HCEC 1CT (cell line): ENCODE measurements at regions not wholly inside any gene's neighbourhood (a gene's known extent, or its start where the extent isn't known, plus 50 kb on each side); places are given as distances from the start of the nearest gene placed in this dataset.
"Not testable (repeated sequence)": the region's sequence is repeated elsewhere in the genome, so short reads cannot be mapped to it uniquely, and the experiment has no call there.

Experiments
- DNase-seq: peaks from one replicate; pipeline ENCODE4 v3.0.0-alpha.2; 2017

DNA sequence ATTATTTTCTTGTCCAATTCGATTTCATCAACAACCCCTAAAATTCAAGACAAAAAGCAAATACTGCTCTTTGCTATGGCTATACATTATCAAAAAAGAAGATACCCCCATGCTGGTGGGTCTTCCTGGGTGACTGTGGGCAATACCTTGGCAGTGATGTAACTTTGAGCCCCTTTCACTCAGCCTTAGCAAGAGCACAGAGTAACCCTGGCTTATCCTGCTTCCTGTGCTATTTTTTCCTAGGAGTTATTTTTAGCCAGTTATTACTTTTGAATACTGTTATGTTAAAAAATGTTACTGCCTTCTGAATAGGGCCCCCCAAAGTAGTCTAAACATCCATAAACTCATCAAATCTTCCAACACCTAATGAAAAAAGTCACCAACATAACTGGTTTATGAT lies 145.6 kb upstream of the TSLP start:
- DNase-seq = no peak

DNA sequence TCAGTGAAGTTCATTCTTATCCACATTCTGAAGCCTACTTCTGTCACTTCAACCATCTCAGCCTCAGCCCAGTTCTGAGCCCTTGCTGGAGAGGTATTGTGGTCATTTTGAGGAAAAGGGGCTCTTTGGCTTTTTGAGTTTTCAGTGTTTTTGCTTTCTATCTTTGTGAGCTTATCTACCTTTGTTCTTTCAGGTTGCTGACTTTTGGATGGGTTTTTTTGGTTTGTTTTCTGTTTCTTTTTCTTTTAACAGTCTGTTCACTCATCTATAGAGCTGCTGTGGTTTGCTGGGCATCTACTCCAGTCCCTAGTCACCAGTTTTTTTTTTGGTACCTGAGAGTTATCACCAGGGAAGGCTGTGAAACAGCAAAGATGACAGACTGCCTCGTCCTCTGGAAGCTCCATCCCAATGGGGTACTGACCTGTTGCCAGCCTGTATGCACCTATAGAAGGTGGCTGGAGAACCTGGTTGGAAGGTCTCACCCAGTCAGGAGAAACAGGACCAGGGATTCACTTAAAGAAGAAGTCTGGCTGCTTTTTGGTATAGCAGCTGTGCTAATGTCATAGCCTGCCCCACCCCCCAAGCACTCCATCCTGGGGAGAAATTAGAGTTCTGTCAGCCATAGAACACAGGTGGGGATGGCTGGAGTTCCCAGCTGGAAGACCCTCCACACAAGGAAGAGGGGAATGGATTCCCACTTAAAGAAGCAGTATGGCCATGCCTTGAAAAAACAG lies 138.6 kb upstream of the TSLP start:
- DNase-seq = no peak

DNA sequence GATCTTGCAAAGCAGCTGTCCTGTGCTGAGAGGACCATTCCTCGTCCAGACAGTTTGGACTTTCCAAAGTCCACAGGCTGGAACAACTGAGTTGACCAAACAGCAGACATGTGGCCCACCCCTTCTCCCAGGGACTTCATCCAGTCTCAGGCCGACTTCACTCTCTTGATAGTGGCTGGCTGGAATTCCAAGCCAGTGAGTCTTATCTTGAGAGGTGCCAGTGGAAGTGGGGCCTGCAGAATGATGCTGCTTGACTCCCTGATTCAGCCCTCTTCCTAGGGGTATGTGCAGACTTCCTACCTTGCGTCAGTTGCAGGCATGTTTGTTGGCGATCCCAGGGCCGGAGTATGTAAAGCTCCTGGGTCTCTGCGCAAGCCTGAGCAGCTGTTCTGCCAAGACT lies 131.4 kb upstream of the TSLP start:
- no peak for DNase-seq

DNA sequence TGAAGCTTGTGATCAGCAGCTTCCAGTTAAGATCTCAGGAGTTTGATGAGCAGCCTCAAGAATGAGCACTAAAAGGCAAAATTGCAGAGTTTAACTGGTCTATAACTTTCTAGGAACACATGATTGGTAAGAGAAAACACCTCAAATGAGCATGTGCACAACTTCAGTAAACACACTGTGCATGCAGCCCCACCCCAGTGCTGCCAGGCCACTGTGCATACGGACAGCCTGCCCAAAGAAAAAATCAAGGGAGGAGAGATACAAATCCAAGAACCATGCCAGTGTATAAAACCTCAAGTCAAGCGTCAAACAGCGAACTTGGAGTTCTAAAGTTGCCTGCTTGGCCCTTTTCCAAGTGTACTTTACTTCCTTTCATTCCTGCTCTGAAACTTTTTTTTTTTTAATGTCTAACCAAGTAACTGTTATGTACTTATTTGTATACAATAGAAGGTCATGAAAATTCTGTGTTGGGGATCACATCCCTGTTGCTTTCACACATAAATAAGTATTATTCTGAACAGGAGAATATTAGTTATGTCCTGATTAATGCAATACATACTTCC lies 125.6 kb upstream of the TSLP start:
- no peak for DNase-seq

DNA sequence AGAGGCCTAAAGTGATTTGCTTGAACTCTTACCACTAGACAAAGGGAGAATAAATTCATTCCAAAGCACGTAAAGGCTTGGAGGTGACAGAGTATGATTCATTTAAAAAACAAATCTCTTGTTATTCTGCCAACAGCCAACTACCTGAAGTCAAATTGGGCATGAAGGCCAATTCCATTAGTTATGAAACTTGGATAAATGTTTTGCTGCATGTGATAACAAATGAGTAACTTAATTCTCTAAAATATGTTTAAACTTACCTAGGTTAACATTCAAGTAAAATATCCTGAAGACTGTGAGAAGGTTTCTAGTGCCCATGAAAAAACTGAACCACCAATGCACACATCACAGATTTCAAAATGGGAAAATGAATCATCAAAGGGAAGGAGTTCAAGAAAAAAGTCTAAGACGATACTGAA lies 120.1 kb upstream of the TSLP start:
- DNase-seq = no peak

DNA sequence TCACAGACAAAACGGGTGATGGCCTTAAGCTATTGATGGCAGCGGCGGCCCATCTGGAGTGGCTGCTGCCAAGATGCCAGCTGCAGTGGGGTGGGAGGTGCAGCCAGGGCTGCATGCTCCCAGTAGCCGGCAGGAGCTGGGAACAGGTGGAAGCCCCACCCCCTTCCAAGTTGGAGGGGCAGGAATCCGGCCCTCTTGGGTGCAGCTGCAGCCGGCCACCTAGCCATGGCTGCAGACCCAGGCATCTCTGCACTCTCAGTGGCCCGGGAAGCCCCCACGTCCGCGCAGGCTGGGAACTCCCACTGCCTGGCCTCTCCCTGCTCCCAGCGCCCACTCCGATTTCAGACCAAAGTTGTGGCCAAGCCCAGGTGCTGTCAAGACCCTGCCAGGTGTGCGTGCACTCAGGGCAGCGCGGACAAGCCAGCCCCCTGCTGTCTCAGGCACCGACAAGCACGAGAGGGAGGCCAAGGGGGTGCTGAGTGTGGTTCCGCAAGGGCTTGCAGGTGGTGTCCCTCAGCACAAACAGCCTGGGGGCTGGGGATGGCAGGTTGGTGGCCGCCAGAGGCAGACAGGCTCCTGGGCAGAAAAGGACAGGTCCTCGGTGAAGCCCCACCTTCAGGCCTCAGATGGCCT lies 115.1 kb upstream of the TSLP start:
- DNase-seq = no peak

DNA sequence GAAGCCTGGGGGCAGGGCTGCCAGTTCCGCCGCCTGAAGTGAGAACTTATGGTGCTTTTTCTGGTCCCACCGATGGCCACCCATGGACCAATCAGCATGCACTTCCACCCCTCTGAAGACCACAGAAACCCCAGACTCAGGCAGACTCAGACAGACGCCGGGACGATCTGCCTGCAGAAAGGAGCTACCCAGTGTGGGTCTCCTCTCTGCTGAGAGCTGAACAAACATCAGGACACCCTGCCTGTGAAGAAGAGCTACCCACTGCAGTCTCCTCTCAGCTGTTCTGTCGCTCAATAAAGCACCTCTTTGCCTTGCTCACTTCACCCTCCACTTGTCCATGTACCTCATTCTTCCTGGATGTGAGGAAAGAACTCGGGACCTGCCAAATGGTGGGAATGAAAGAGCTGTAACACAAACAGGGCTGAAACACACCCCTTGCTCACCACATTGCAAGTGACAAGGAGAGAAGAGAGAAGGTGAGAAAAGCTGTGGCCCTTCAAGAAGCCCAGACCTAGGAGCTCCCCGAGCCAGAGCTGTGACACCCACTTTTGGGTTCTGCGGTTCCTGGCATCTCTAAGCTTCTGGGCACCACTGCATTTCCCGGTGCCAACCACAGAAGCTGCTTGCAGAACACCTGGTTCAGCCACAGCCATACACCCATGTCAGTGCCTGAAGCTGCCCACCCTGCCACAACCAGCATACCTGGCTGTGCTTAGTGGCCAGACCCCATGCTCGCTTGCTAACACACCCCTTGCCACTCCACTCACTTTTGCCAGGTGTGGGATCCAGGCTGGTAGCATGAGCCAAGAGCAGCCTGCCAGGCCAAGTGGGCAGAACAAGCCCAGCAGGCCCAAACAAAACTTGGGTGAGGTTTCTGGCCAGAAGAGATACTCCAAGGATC lies 114.3 kb upstream of the TSLP start:
- DNase-seq = no peak

DNA sequence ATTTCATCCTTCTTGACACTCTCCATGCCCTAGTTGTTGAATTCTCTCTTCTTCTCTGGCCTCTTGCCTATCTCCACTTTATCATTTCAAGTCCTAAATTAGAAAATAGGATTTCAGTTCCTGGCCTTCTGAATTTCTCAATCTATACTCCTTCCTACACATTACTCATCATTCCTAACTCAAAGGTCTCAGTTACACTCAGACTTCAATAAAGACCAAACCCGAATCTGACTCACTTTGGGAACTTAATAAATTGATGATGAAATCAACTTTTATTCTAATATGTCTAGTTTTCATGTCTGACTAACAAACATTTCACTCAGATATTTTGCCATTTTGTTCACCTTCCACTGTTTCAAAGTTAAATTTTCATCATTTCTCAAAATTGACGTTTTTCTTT lies 113.6 kb upstream of the TSLP start:
- DNase-seq = peak; percentile 87

DNA sequence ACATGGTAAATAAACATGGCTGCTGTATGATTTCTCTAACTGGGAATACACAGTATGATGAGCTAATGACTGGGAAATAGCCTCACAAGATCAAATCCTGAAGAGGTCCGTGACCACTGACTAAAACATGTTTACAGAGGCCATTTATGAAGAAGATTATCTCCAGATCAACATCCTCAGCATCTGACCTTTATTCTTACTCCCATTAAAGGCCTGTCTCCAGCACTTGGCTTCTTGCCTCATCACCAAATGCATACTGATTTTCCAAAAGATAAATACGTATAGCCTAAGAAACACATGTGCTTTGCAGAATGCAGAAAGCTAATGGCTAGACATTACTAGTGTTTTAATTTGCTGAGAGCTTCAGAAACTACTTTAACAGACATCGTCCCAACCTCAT lies 108.0 kb upstream of the TSLP start:
- no peak for DNase-seq

DNA sequence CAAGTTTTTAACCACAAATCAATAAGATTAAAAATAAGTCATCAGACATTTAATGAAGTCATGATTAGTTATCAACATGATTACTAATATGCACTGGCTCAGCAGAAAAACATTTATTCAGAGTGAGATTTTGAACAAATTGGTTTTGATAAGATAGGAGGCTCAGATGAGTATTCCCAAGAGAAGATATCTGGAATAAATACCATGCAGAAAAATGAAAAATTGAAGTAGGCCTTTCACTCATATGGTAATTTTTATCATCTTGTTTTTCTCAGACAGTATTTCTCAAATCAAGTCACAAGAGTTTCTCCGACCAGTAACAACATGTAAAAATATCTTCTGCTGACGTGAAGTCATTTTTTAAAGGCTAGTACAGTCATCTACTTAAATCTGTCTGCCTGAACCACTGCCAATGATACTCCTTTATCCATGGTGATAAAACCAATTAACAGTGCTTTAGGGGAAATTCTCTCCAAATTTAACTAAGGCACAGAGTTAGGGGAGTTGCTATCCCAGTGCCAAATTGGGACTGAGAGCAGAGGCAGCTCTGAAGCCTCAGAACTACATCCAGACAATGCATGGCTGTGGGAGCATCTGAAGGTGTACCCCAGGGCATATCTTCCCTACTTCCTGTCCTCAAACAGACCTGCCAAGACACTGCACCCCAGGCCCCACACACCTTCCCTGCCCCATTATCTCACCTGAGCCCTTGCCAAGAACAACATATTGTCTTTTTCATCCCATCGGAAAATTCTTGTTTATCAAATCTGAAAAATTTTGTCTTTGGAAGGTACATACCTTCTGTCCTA lies 105.5 kb upstream of the TSLP start:
- DNase-seq = no peak

DNA sequence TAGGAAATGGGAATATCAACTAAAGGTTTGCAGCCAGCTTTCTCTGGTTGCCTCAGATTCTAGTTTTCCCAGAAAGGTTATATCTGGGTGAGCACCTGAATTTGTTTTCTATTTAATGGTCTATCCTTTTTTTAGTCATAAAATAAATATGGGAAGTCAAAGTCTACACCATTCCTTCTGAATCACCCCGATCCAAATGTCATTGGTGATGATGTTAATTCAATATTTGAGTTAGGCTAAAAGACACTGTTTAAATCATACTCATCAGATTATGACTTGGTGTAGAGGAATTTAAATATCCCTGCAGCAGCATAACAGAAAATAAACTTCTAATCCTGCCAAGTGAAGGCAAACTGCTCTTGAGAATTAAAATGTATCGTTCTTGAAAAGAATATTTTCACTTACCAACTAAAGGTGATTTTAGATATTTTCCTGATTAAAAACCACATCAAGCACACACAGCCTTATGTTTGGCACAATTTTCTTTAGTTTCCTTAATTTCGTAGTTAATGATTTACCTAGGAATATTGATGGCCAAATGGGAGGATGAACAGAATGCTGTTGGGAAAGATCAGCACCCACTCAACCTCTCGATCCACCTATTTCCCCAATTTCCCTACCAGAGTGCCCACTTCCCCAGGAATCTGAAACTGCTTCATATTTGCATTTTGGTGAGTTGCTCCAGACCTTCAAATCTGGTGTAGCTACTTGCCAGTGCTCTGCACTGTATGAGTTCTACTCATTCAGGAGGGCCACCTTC lies 103.1 kb upstream of the TSLP start:
- DNase-seq = peak; percentile 29

DNA sequence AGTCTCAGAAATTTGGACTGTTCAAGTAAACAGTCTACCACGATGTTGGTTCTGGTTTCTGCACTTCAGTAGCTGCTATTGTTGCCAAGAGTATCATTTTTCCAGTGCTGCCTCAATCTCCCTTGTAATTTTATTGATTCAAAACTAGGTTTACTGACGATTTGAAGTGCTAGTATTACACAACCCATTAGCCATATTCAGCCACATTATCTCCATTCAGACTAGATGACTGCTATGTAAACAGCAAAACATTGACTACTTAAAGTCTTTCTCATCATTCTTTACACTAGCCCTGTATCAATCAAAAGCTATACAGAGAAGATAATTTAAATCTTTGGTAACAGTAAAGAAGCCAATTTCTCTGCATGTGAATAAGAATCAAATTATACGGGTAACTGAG lies 102.0 kb upstream of the TSLP start:
- peak; percentile 1 for DNase-seq

DNA sequence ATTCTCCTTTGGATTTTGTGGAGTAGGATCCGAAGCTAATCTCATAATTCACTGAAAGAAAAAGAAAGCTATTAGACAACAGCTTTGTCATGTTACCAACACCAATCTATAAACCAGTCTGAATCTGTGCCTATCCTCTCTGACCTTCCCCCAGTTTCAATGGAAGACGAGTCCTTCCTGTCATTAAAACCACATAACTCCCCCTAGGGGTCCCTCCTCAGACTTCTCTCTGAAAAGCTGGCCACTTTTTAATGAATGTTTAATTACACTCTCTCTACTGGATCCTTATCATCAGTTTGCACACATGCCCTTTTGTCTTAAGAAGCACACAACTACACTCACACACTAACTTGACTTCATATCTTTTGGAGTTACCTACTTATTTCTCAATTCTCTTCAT lies 98.0 kb upstream of the TSLP start:
- no peak for DNase-seq

DNA sequence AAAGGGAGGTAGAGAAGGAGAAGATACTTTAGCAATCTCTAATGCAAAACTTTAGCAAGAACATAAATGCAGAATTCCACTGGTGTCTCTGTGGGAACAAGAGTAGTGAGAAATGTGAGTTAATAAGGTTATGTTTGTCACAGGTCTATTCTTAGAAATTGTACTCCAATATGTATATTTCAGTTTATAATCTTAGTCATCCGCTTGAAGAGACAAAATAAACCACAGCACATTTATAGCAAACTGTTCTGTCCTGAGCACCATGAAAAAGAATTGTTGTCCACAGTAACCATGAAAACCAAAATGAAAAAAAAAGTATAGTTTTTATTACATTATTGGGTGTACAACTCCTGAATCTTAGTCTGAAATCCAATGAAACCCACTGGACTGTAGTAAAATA lies 93.6 kb upstream of the TSLP start:
- no peak for DNase-seq

DNA sequence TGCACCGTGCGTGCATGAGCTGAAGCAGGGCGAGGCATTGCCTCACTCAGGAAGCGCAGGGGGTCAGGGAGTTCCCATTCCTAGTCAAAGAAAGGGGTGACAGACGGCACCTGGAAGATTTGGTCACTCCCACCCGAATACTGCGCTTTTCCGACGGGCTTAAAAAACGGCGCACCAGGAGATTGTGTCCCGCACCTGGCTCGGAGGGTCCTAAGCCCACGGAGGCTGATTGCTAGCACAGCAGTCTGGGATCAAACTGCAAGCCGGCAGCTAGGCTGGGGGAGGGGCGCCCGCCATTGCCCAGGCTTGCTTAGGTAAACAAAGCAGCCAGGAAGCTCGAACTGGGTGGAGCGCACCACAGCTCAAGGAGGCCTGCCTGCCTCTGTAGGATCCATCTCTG lies 85.6 kb upstream of the TSLP start:
- not testable (repeated sequence) for DNase-seq

DNA sequence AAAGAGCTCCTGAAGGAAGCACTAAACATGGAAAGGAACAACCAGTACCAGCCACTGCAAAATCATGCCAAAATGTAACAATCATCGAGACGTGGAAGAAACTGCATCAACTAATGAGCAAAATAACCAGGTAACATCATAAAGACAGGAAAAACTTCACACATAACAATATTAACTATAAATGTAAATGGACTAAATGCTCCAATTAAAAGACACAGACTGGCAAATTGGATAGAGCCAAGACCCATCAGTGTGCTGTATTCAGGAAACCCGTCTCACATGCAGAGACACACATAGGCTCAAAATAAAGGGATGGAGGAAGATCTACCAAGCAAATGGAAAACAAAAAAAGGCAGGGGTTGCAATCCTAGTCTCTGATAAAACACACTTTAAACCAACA lies 83.9 kb upstream of the TSLP start:
- DNase-seq = not testable (repeated sequence)

DNA sequence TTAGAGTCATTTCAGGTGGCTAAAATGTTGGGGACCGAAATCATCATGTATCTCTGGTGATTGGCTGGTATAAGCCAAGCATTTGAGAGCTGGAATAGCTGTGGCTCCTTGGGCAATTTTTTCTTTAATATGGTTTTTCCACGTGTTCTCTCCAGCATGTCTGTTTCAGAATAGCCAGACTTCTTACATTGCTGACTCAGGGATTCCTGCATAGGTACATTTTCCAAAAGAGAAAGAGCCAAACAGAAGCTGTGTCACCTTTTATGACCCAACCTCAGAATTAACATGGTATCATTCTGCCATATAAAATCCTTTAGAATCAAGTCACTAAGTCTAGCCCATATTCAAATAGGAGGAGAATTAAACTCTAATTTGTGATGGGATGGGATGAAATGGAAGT lies 74.8 kb upstream of the TSLP start:
- DNase-seq = no peak

DNA sequence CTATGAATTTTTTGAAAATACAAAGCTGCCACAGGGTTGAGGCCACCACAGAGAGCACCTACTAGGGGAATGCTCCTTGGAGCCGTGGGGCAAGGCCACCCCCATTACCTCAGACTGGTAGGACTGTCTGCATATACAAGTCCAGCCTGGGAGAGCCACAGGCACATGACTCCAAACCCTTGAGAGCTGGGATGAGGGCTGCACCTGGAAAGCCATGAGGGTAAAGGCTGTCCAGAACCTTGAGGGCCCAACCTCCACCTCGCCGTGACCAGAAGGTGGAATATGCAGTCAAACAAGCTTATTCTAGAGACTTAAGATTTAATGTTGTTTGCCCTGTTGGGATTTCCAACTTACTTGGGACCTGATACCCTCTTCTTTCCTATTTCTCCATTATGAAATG lies 69.5 kb upstream of the TSLP start:
- DNase-seq = no peak

DNA sequence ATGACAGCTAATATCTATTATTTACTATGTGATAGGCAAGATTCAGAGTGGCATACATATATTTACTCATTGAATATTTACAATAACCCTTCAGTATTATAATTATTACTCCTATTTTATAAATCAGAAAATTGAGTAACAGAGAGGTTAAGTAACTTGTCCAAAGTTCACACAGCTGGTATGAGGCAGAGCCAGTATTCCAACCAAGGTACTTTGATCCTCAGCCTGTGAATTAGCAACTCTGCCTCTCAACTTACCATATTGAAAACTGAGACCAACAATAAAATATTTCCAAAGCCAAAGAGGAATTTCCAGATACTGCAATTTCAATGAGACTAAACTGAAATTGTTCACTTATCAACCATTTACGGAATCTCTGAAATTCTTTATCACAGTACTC lies 67.9 kb upstream of the TSLP start:
- no peak for DNase-seq

DNA sequence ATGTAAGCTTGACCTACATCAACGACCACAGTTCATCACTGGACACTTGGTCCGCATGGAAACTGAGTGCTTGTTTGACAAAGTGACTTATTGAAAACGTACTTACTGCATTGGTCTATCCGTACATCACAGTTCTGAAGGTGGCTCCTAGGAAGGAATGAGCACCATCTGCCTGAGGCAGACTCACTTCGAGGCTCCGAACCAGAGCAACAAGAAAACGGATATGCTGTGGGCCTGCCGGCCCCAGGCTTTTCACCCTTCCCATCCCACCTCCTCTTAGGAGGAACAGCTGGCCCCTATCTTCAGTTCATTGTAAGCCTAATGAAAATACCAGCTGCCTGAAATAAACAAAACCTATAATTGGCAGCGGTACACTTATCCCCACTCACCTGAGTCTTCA lies 67.2 kb upstream of the TSLP start:
- no peak for DNase-seq

DNA sequence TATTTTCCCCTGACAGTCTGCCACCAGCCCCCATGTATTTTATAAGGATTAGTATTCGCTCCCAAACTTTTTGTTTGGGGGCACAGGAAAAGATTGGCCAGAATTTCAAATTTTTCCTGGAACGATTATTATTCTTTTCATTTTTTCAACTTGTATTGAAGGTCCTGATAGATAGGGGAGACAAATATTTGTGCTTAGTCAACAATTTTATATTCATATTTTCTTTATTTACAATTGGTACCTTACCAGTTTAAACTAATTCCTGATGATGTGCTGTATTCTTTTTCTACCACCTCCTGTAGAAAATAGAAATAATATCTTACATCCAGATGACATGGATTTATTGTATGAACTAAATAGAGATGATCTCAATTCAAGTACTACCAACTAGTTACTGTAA lies 60.7 kb upstream of the TSLP start:
- no peak for DNase-seq

DNA sequence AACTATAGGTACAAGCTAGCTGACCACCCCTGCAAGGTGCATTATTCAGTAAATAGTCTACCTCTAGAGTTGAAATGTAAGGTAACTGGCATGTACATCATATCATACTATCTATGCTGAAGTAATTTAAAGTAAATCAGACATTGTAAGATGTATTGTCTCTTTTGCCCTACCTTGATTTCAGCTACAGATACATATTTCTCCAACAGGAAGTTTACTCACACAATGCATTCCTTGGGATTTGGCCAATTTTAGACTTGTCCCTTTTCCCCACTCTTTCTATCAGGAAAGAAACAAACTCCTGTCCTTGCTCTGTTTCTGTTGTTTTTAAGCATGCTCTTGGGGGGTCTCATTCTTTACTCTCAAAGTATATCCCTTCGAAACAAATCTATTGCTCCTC lies 58.5 kb upstream of the TSLP start:
- peak; percentile 46 for DNase-seq
